Esophagus muscularis mucosa (tissue), 4 donors: ENCODE measurements at regions not wholly inside any gene's neighbourhood (a gene's known extent, or its start where the extent isn't known, plus 50 kb on each side); places are given as distances from the start of the nearest gene placed in this dataset.

Experiments
- DNase-seq: peaks from one replicate; pipeline ENCODE4 v3.0.0-alpha.2; 2017; ENCODE audit errors: extremely low spot score
- H3K27ac ChIP-seq, 4 donors: fragments of 200-600 bp; sonication (generic); replicated peaks in 1 of 4; 1 replicate in 3 of 4; 2 replicates in 1 of 4; pipeline ENCODE4 v1.5.1; 2016 to 2019; ENCODE audit warnings: mild to moderate bottlenecking in 1 of 4
- H3K27me3 ChIP-seq, 4 donors: fragments of 200-600 bp; sonication (generic); one replicate each; pipeline versions ENCODE4 v1.5.1 to v1.6.0; 2016 to 2019
- H3K36me3 ChIP-seq, 4 donors: fragments of 200-600 bp; sonication (generic); one replicate each; pipeline ENCODE4 v1.5.1; 2016 to 2019
- H3K4me1 ChIP-seq, 4 donors: fragments of 200-600 bp; sonication (generic); one replicate each; pipeline ENCODE4 v1.5.1; 2016 to 2019
- H3K4me3 ChIP-seq, 4 donors: fragments of 200-600 bp; sonication (generic); 1 replicate in 2 of 4; 2 replicates in 2 of 4; pipeline ENCODE4 v1.5.1; 2016 to 2019; ENCODE audit warnings: mild to moderate bottlenecking in 4 of 4, moderate library complexity in 1 of 4
- H3K9me3 ChIP-seq, 4 donors: fragments of 200-600 bp; sonication (generic); 1 replicate in 3 of 4; 2 replicates in 1 of 4; pipeline ENCODE4 v1.5.1; 2016 to 2019
- EP300 ChIP-seq: sonication (generic); formaldehyde crosslinking; IDR thresholded peaks from one replicate; pipeline ENCODE4 v1.6.1; 2017; ENCODE audit warnings: antibody characterized with exemption
- POLR2A ChIP-seq: fragments of 450-650 bp; IDR thresholded peaks from one replicate; pipeline ENCODE4 v1.6.1; 2017; ENCODE audit warnings: antibody characterized with exemption, moderate library complexity, mild to moderate bottlenecking, low read depth
- POLR2AphosphoS5 ChIP-seq, 2 donors: sonication (generic); formaldehyde crosslinking; IDR thresholded peaks; one replicate each; pipeline ENCODE4 v1.6.1; 2017; ENCODE audit warnings: antibody characterized with exemption in 2 of 2
- WGBS: methylation state at CpG from one replicate; pipeline ENCODE4 v1.1.5; 2018; 5-methylcytosine and 5-hydroxymethylcytosine counted together
- intact Hi-C: fragments of 100-400 bp; cut with DNase I; formaldehyde crosslinking; loops from one replicate; pipeline ENCODE4 v1.15.1; 2023
- TF ChIP-seq, protein P1 (sequence below), 3 experiments: fragments of 200-600 bp in 2 of 3; fragments of 450-650 bp in 1 of 3; sonication (generic) in 2 of 3; IDR thresholded peaks; one replicate each; pipeline ENCODE4 v1.5.1; 2017 to 2019; ENCODE audit warnings: antibody characterized with exemption in 3 of 3, mild to moderate bottlenecking in 2 of 3, moderate library complexity in 1 of 3

DNA sequence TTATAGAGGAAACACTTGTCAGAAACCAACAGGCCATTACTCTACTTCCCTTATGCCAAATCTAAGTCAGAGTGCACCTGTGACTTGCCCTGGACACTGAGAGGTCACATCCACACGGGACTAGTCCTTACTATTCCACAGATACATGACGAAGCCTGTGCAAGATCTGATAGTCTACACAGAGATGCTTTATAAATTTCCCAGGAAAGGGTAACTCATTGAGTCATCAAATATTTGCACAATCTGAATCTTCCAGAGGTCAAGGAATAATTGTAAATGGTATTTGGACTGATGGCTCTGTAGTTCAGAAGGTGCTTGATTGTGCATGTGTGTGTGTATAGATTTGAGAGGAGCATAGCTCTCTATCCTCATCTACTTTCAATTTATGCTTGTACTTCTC lies 55.2 kb upstream of the JAK2 start:
- intact Hi-C loops, result loop anchor here (10.0 kb wide), 1 partner anchor 165 kb away; no protein-coding TSS in a partner anchor
- no peaks in the 10 kb centered on the region for H3K36me3 ChIP-seq
- DNase-seq, result no peak
- no peak overlapping the region for H3K27ac ChIP-seq
- peaks cover 0 to 5% (median 0%) of the 10 kb centered on the region in 4 donors for H3K4me1 ChIP-seq
- H3K9me3 ChIP-seq, result no peaks in the 10 kb centered on the region
- no peaks in the 10 kb centered on the region for H3K27me3 ChIP-seq
- H3K4me3 ChIP-seq, result no peak overlapping the region
- TF ChIP-seq POLR2A, result no peak
- no peak for TF ChIP-seq EP300
- no peak for TF ChIP-seq POLR2AphosphoS5 (IDR thresholded peaks at IDR 0.05)
- TF ChIP-seq, protein P1, sequence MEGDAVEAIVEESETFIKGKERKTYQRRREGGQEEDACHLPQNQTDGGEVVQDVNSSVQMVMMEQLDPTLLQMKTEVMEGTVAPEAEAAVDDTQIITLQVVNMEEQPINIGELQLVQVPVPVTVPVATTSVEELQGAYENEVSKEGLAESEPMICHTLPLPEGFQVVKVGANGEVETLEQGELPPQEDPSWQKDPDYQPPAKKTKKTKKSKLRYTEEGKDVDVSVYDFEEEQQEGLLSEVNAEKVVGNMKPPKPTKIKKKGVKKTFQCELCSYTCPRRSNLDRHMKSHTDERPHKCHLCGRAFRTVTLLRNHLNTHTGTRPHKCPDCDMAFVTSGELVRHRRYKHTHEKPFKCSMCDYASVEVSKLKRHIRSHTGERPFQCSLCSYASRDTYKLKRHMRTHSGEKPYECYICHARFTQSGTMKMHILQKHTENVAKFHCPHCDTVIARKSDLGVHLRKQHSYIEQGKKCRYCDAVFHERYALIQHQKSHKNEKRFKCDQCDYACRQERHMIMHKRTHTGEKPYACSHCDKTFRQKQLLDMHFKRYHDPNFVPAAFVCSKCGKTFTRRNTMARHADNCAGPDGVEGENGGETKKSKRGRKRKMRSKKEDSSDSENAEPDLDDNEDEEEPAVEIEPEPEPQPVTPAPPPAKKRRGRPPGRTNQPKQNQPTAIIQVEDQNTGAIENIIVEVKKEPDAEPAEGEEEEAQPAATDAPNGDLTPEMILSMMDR (IDR thresholded peaks at IDR 0.05), result no peak
- 42% methylated on average over 2 of the region's 2 CpGs for WGBS

DNA sequence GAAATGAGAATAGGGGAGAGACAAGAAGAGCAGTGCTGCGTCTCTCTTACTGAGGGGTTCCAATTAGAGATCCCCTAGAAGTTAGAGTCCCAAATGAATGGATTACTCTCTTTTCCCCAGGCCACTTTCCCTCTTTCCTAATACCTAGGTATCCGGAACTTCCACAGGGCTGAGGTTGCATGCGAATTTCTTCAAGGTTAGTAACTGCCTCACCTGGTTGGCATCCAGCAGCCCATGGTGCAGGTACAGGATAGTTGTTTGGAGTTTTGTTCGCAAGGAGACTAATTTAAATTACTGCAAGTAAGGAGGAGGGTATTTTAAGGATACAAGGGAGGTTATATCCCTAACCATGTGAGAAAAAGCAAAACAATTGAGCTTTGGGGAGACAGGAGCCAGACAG lies 52.4 kb upstream of the JAK2 start:
- H3K4me1 ChIP-seq, result peaks cover 6 to 17% (median 10%) of the 10 kb centered on the region in 4 donors
- H3K9me3 ChIP-seq, result no peaks in the 10 kb centered on the region
- H3K4me3 ChIP-seq, result no peak overlapping the region
- no peak for DNase-seq
- WGBS, result 86% methylated on average over 4 of the region's 4 CpGs
- intact Hi-C loops, result no loop called here
- H3K27me3 ChIP-seq, result no peaks in the 10 kb centered on the region
- no peak overlapping the region for H3K27ac ChIP-seq
- no peaks in the 10 kb centered on the region for H3K36me3 ChIP-seq
- TF ChIP-seq, protein P1 (IDR thresholded peaks at IDR 0.05), result no peak
- TF ChIP-seq POLR2AphosphoS5 (IDR thresholded peaks at IDR 0.05) (no peak), POLR2A (no peak), EP300 (no peak)

DNA sequence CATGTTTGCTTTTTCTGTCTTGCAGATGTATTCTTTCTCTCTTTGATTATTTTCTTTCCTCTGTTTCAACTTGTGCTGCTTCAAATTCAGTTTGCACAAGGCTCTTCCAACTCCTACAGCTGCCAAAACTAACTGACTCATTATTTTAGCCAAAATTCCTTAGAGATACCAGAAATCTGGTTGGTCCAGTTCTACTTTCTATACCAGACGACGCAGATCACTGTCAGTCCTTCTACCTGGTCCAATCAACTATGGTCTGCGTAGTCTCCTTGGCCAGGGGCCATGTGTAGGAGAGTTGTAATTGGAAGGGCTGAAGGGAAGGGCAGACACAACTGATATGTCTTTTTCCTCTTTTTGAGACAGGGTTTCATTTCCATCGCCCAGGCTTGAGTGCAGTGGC lies 51.9 kb upstream of the JAK2 start:
- intact Hi-C loops, result no loop called here
- Histone ChIP-seq H3K4me3 (no peak overlapping the region), H3K4me1 (peaks cover 6 to 17% (median 12%) of the 10 kb centered on the region in 4 donors), H3K27ac (no peak overlapping the region), H3K27me3 (no peaks in the 10 kb centered on the region), H3K36me3 (no peaks in the 10 kb centered on the region), H3K9me3 (no peaks in the 10 kb centered on the region)
- WGBS, result 79% methylated on average over 4 of the region's 4 CpGs
- TF ChIP-seq POLR2AphosphoS5 (IDR thresholded peaks at IDR 0.05) (no peak), POLR2A (no peak), EP300 (no peak)
- TF ChIP-seq, protein P1 (IDR thresholded peaks at IDR 0.05), result no peak
- no peak for DNase-seq

DNA sequence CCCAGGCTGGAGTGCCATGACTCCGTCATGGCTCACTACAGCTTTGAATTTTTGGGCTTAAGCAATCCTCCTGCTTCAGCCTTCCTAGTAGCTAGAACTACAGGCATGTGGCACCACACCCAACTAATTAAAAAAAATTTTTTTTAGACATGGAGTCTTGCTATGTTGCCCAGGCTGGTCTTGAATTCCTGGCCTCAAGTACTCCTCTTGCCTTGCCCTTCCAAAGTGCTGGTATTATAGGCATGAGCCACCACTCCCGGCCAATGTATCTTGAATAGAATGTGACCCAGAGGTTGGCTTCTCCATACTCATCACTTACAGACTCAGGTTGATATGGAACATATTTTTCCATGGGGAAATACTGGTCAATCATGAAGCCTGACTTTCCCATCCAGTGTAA lies 51.2 kb upstream of the JAK2 start:
- TF ChIP-seq POLR2AphosphoS5 (IDR thresholded peaks at IDR 0.05) (no peak), EP300 (no peak), POLR2A (no peak)
- TF ChIP-seq, protein P1 (IDR thresholded peaks at IDR 0.05), result no peak
- no peak overlapping the region for H3K27ac ChIP-seq
- intact Hi-C loops, result no loop called here
- H3K4me3 ChIP-seq, result no peak overlapping the region
- H3K9me3 ChIP-seq, result no peaks in the 10 kb centered on the region
- H3K4me1 ChIP-seq, result peaks cover 6 to 17% (median 12%) of the 10 kb centered on the region in 4 donors
- no peaks in the 10 kb centered on the region for H3K27me3 ChIP-seq
- no peaks in the 10 kb centered on the region for H3K36me3 ChIP-seq
- no peak for DNase-seq
- 87% methylated on average over 2 of the region's 2 CpGs for WGBS

DNA sequence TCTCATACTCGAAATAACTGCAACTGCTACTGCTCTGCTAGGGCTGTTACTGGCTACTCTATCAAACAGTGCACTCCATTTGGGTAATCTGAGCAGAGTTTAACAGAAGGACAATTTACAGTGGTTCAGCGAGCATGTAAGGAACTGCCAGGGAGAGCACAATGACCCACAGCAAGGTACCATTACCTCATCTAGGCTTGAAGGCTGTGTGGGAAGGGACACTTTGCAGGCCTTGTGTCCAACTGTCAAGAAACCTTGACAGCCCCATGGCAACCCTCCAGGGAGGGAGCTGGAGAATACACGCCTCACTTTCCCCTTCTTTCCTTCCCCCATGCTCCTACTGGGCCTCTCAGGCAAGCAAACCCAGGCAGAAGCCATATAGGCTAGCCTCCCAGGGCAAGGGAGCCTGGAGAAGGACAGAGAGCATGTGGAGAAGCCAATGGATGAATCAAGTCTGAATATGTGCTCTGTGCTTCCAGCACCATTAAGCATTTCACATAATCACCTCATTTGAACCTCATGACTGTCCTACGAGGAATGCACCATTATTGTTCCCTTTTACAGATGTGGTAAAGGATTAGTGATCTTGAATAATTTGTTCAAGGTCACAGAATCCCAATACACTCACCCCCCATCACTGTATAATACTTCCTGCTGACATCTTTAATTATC lies 49.9 kb upstream of the JAK2 start:
- DNase-seq, result no peak
- no peaks in the 10 kb centered on the region for H3K27me3 ChIP-seq
- peaks cover 6 to 17% (median 12%) of the 10 kb centered on the region in 4 donors for H3K4me1 ChIP-seq
- TF ChIP-seq, protein P1 (IDR thresholded peaks at IDR 0.05), result no peak
- no peak for TF ChIP-seq EP300
- no peak for TF ChIP-seq POLR2A
- no peak for TF ChIP-seq POLR2AphosphoS5 (IDR thresholded peaks at IDR 0.05)
- H3K36me3 ChIP-seq, result no peaks in the 10 kb centered on the region
- intact Hi-C loops, result no loop called here
- no peak overlapping the region for H3K27ac ChIP-seq
- no peak overlapping the region for H3K4me3 ChIP-seq
- WGBS, result 72% methylated on average over 4 of the region's 4 CpGs
- H3K9me3 ChIP-seq, result no peaks in the 10 kb centered on the region
